ENCODE measurements at regions not wholly inside any gene's neighbourhood (a gene's known extent, or its start where the extent isn't known, plus 50 kb on each side); places are given as distances from the start of the nearest gene placed in this dataset.

DNA sequence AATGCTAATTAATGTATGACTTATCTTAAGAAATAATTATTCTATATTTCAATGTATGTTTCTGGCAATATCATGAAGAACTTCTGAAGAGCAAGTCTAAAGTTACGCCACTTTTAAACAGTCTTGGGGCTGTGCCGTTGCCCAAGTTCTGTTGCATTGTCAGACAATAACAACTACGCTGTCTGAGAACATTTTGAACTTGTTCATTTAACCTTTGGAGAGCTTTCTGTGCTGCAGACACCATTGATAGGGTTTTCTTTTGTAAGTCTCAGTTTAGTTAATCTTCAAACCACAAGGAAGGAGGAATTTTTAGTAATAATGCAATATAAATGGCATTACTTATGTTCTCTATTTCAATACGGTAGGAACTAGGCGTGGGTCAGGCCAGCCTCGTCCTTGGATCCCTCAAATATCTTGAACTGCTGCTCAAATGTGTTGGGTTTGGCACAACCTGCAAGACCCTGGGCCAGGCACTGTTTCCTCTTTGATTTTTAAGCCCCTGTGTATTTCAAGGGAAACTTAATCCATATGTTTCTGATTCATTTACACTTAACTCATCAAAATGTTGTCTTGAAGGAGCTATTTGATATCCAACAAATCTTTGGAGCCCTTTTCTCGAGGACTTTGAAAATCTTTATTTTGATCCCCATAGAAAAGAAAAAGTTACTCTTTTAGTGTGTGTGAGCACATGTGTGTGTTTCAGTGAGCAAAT lies 215.5 kb downstream of the INHBA start:
- DNase-seq (ENCODE audit: low read depth in 2 of 2), result peak in 1 of 2 donors; percentile 12
- TF ChIP-seq, protein P1, sequence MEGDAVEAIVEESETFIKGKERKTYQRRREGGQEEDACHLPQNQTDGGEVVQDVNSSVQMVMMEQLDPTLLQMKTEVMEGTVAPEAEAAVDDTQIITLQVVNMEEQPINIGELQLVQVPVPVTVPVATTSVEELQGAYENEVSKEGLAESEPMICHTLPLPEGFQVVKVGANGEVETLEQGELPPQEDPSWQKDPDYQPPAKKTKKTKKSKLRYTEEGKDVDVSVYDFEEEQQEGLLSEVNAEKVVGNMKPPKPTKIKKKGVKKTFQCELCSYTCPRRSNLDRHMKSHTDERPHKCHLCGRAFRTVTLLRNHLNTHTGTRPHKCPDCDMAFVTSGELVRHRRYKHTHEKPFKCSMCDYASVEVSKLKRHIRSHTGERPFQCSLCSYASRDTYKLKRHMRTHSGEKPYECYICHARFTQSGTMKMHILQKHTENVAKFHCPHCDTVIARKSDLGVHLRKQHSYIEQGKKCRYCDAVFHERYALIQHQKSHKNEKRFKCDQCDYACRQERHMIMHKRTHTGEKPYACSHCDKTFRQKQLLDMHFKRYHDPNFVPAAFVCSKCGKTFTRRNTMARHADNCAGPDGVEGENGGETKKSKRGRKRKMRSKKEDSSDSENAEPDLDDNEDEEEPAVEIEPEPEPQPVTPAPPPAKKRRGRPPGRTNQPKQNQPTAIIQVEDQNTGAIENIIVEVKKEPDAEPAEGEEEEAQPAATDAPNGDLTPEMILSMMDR (IDR thresholded peaks at IDR 0.05; ENCODE audit: low read depth, low read length), result no peak
- H3K4me3 ChIP-seq (replicated peaks in 1 of 2; ENCODE audit: low read depth in 2 of 2, low read length in 2 of 2), result no peak overlapping the region

DNA sequence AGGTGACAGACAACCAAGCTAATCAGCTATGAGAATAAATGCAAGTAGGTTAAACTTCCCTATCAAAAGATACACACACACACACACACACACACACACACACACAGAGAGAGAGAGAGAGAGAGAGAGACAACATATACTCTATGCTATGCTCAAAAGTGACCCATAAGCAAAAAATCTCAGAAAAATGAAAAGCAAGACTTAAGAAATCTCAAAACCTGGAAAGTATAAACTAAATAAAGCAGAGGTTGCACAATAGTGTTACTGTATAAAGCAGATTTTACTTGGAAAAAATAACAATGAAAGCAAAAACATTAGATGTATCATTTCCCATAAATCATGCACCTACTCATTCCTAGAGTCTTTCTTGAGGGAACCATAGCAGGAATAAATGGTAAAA lies 221.5 kb downstream of the INHBA start:
- no peak overlapping the region for H3K4me3 ChIP-seq (replicated peaks in 1 of 2; ENCODE audit: low read depth in 2 of 2, low read length in 2 of 2)
- peak in 1 of 2 donors; percentile 69 for DNase-seq (ENCODE audit: low read depth in 2 of 2)
- TF ChIP-seq, protein P1 (IDR thresholded peaks at IDR 0.05; ENCODE audit: low read depth, low read length), result no peak

DNA sequence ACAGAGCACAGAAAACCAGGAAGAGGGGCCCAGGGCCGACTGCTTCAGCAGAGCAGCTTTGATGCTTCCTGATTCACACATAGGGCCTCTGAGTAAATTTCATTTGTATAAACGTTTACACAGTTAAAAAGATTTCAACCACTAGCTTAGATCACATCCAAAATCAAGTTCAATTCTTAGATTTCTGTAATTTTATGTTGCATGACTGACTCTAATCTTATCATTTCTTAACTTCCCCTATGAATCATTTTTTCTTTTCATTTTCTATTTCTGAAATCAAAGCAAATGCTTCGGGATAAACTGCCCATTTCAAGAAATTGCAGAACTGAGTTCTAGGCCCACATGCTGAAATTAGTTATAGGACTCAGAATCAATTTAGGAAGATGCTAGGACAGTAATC lies 224.7 kb downstream of the INHBA start:
- TF ChIP-seq, protein P1 (IDR thresholded peaks at IDR 0.05; ENCODE audit: low read depth, low read length), result no peak
- peak; percentile 9 to 21 for DNase-seq (ENCODE audit: low read depth in 2 of 2)
- no peak overlapping the region for H3K4me3 ChIP-seq (replicated peaks in 1 of 2; ENCODE audit: low read depth in 2 of 2, low read length in 2 of 2)

DNA sequence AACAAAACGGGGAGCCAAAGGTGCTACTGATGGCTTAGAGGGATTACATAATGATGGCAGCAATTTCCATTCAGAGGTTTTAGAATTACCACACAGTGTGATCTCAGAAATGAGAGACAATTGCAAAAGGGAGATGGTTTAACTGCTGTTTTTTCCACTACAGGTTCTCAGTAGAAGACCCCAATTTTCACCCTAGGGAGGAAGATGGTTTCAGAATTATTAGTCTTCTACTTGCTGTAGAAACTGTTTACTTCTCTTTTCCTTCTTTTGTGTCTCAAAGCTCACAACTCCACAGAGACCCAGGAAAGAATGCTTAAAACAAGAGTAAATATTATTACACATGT lies 226.5 kb downstream of the INHBA start:
- H3K4me3 ChIP-seq (replicated peaks in 1 of 2; ENCODE audit: low read depth in 2 of 2, low read length in 2 of 2), result no peak overlapping the region
- TF ChIP-seq, protein P1 (IDR thresholded peaks at IDR 0.05; ENCODE audit: low read depth, low read length), result no peak
- DNase-seq (ENCODE audit: low read depth in 2 of 2), result no peak

DNA sequence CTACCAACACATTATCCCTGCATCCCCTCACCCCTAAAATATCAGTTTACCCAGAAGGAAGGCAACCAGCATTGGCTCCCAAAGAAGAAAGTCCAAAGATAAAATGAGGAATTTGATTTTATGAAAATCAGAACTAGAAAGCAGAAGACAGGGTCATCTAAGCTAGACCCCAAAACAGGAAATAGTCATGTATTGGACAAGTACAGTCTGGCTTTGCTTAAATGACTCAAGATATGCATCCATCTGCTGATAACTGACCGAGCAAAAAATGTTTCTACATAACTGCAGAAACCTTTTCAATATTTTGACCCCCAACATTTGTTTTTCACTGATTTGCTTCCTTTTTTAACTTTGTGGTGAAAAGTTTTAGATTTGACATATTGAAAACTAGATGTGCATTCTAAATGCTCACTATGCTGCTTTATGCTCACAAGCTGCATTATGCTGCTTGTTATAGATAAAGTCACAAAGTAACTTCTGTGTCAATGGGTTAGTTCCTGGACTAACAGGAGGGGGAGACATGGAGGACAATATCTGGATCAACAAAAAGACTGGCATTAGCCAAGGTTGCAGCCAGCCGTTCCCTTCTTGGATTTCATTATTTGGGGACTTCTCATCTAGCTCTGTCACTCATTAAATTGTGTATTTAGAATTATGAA lies 227.0 kb downstream of the INHBA start:
- DNase-seq (ENCODE audit: low read depth in 2 of 2), result no peak
- TF ChIP-seq, protein P1 (IDR thresholded peaks at IDR 0.05; ENCODE audit: low read depth, low read length), result peak; percentile 1
- H3K4me3 ChIP-seq (replicated peaks in 1 of 2; ENCODE audit: low read depth in 2 of 2, low read length in 2 of 2), result no peak overlapping the region

DNA sequence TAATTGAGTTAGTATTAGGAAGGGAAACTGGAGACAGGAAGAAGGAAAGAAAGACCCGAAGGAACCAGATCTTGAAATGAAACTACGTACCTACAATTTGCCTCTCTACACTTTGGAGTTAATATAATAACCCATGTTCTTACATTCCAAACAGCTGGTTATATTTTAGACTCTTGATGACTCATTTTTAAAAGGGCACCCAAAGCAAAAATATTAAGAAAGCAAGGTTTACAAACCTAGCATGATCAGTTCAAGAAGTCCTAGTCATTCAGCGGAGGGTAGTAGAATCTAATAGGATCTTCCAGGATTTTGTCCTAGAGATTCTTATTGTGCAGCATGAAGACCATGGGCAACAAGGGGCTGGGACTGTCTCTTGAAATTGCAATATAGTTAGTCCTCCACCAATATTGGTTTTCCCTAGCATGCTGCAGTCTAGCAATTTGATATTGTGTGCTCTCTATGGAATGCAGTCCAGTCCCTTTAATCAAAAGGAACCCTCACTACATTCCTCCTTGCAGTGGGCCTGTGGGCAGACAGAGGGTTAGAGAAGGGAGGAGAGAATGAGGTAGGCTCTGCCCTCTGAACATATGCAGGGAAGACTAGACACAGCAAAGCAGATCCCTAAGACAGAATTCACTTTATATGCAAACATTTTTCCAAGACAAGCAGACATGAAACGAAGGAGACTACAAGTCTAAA lies 230.3 kb downstream of the INHBA start:
- DNase-seq (ENCODE audit: low read depth in 2 of 2), result peak in 1 of 2 donors; percentile 37
- TF ChIP-seq, protein P1 (IDR thresholded peaks at IDR 0.05; ENCODE audit: low read depth, low read length), result no peak
- no peak overlapping the region for H3K4me3 ChIP-seq (replicated peaks in 1 of 2; ENCODE audit: low read depth in 2 of 2, low read length in 2 of 2)

All from cardiac fibroblast (primary cell).